HCT116 (cell line): ENCODE measurements at regions not wholly inside any gene's neighbourhood (a gene's known extent, or its start where the extent isn't known, plus 50 kb on each side); places are given as distances from the start of the nearest gene placed in this dataset.

ENCODE experiments used
- CTCF ChIP-seq, 3 experiments: fragments of 200-600 bp in 1 of 3; sonication (generic) in 1 of 3; IDR thresholded peaks in 2 of 3; conservative IDR thresholded peaks in 1 of 3; 2 replicates each; pipeline ENCODE4 v1.5.1; 2012 to 2017; ENCODE audit warnings: low read depth in 2 of 3, low read length in 2 of 3, antibody characterized with exemption in 1 of 3, borderline replicate concordance in 1 of 3, control low read depth in 1 of 3, mild to moderate bottlenecking in 1 of 3, mixed read lengths in 1 of 3, mixed run types in 1 of 3, moderate library complexity in 1 of 3; ENCODE audit not compliant: insufficient read depth in 1 of 3
- ELF1 ChIP-seq: IDR thresholded peaks from 2 replicates; pipeline ENCODE4 v1.6.1; 2012; ENCODE audit warnings: low read depth, borderline replicate concordance
- EZH2 ChIP-seq: fragments of 200-600 bp; sonication (generic); IDR thresholded peaks from 2 replicates; pipeline ENCODE4 v1.6.1; 2017; ENCODE audit warnings: antibody characterized with exemption, mixed run types
- EZH2phosphoT487 ChIP-seq: fragments of 200-600 bp; IDR thresholded peaks from 2 replicates; pipeline ENCODE4 v1.6.1; 2018; ENCODE audit warnings: antibody characterized with exemption, borderline replicate concordance
- JUND ChIP-seq: IDR thresholded peaks from 2 replicates; pipeline ENCODE4 v1.6.1; 2012
- POLR2AphosphoS5 ChIP-seq: IDR thresholded peaks from 2 replicates; pipeline ENCODE4 v1.6.1; 2011; ENCODE audit warnings: mild to moderate bottlenecking, low read depth, low read length, moderate library complexity
- RAD21 ChIP-seq: IDR thresholded peaks from 2 replicates; pipeline ENCODE4 v1.6.1; 2012; ENCODE audit warnings: low read depth, mild to moderate bottlenecking
- REST ChIP-seq: IDR thresholded peaks from 2 replicates; pipeline ENCODE4 v1.6.1; 2012; ENCODE audit warnings: low read depth
- SIN3A ChIP-seq: IDR thresholded peaks from 2 replicates; pipeline ENCODE4 v1.6.1; 2012; ENCODE audit warnings: low read depth
- SP1 ChIP-seq: IDR thresholded peaks from 2 replicates; pipeline ENCODE4 v1.6.1; 2012; ENCODE audit warnings: low read depth

GRCh38 chr6:92132957-92133356, 1286.4 kb downstream of the EPHA7 start:
- TF ChIP-seq JUND (no peak), EZH2 (no peak), CTCF (IDR thresholded peaks at IDR 0.05 in 2 of 3, conservative IDR thresholded peaks at IDR 0.05 in 1 of 3; ENCODE audit: borderline replicate concordance in 1 of 3, insufficient read depth in 1 of 3, low read depth in 2 of 3, low read length in 2 of 3) (no peak), SP1 (no peak), POLR2AphosphoS5 (no peak), ELF1 (no peak), SIN3A (no peak), REST (no peak), RAD21 (no peak), EZH2phosphoT487 (no peak)
